T-helper 2 cell treated with Interferon-gamma antibody and Interleukin-4, amounts not matched to agents 100 ng/mL and 5 ng/mL, for 36 hours (primary cell): ENCODE measurements at regions not wholly inside any gene's neighbourhood (a gene's known extent, or its start where the extent isn't known, plus 50 kb on each side); places are given as distances from the start of the nearest gene placed in this dataset.
"Not testable (repeated sequence)": the region's sequence is repeated elsewhere in the genome, so short reads cannot be mapped to it uniquely, and the experiment has no call there.

Experiments used
- intact Hi-C: fragments of 100-400 bp; cut with micrococcal nuclease; formaldehyde crosslinking; loops from one replicate; pipeline ENCODE4 v1.15.1; 2023

- intact Hi-C loops: no loop called here
Measured at GRCh38 chr17:77530591-77530990, 389.8 kb downstream of the SEC14L1 start.

GRCh38 chr17:77531002-77531401 is 390.2 kb downstream of the SEC14L1 start:
- intact Hi-C loops: no loop called here

- intact Hi-C loops: no loop called here
Measured at GRCh38 chr17:77531641-77532040, 390.9 kb downstream of the SEC14L1 start.

- intact Hi-C loops: not testable (repeated sequence)
Measured at GRCh38 chr17:77533697-77534096, 392.9 kb downstream of the SEC14L1 start.

- intact Hi-C loops: no loop called here
Measured at GRCh38 chr17:77534137-77534536, 393.4 kb downstream of the SEC14L1 start.

GRCh38 chr17:77535435-77535834 is 394.7 kb downstream of the SEC14L1 start:
- intact Hi-C loops: no loop called here

GRCh38 chr17:77535892-77536291 is 395.1 kb downstream of the SEC14L1 start:
- intact Hi-C loops: no loop called here

- intact Hi-C loops: no loop called here
Measured at GRCh38 chr17:77537566-77537965, 396.8 kb downstream of the SEC14L1 start.

- intact Hi-C loops: loop anchor here (5.0 to 10.0 kb wide), 2 partner anchors 104 to 227 kb away; no protein-coding TSS in a partner anchor
Measured at GRCh38 chr17:77540531-77540930, 399.8 kb downstream of the SEC14L1 start.

GRCh38 chr17:77540975-77541374 is 400.2 kb downstream of the SEC14L1 start:
- intact Hi-C loops: loop anchor here (5.0 to 10.0 kb wide), 2 partner anchors 104 to 226 kb away; no protein-coding TSS in a partner anchor

GRCh38 chr17:77542011-77542410 is 401.2 kb downstream of the SEC14L1 start:
- intact Hi-C loops: loop anchor here (1.0 to 10.0 kb wide), 3 partner anchors 103 to 472 kb away; no protein-coding TSS in a partner anchor

GRCh38 chr17:77542551-77543490 is 402.1 kb downstream of the SEC14L1 start:
- intact Hi-C loops: loop anchor here (1.0 to 10.0 kb wide), 3 partner anchors 102 to 471 kb away; no protein-coding TSS in a partner anchor

GRCh38 chr17:77543801-77544200 is 403.0 kb downstream of the SEC14L1 start:
- intact Hi-C loops: loop anchor here (5.0 to 10.0 kb wide), 2 partner anchors 101 to 224 kb away; no protein-coding TSS in a partner anchor

- intact Hi-C loops: loop anchor here (5.0 to 10.0 kb wide), 2 partner anchors 100 to 223 kb away; no protein-coding TSS in a partner anchor
Measured at GRCh38 chr17:77544347-77545110, 403.8 kb downstream of the SEC14L1 start.

- intact Hi-C loops: loop anchor here (10.0 kb wide), 1 partner anchor 98 kb away; no protein-coding TSS in a partner anchor
Measured at GRCh38 chr17:77546772-77547241, 406.0 kb downstream of the SEC14L1 start.

- intact Hi-C loops: loop anchor here (10.0 kb wide), 1 partner anchor 96 kb away; no protein-coding TSS in a partner anchor
Measured at GRCh38 chr17:77548967-77549366, 408.2 kb downstream of the SEC14L1 start.

GRCh38 chr17:77549726-77550366 is 408.7 kb upstream of the TNRC6C start:
- intact Hi-C loops: loop anchor here (10.0 kb wide), 1 partner anchor 95 kb away; no protein-coding TSS in a partner anchor

- intact Hi-C loops: no loop called here
Measured at GRCh38 chr17:77553459-77554066, 404.9 kb upstream of the TNRC6C start.

GRCh38 chr17:77555121-77555591 is 403.3 kb upstream of the TNRC6C start:
- intact Hi-C loops: no loop called here

- intact Hi-C loops: no loop called here
Measured at GRCh38 chr17:77555741-77556291, 402.7 kb upstream of the TNRC6C start.
